Activated CD4-positive, alpha-beta T cell treated with anti-CD3 and anti-CD28 coated beads, Interleukin-2, amount 10 ng/mL, durations not matched to agents 7 days and 5 days (primary cell): ENCODE measurements at regions not wholly inside any gene's neighbourhood (a gene's known extent, or its start where the extent isn't known, plus 50 kb on each side); places are given as distances from the start of the nearest gene placed in this dataset.
A peak's percentile ranks its signal among the peaks of the same experiment; 100 is the strongest.
"Not testable (repeated sequence)": the region's sequence is repeated elsewhere in the genome, so short reads cannot be mapped to it uniquely, and the experiment has no call there.

Experiments used
- CTCF ChIA-PET: fragments of 350-600 bp; sonication (Branson Sonifier 250); formaldehyde crosslinking; loops from one replicate; lab custom pipeline; 2021; ENCODE audit warnings: antibody characterized with exemption; lab: Charles Lee
- POLR2A ChIA-PET: fragments of 350-600 bp; sonication (Branson Sonifier 250); formaldehyde crosslinking; loops from one replicate; lab custom pipeline; 2021; ENCODE audit warnings: antibody characterized with exemption; lab: Charles Lee
- DNase-seq: peaks from one replicate; pipeline ENCODE4 v3.0.0-alpha.2; 2020
- H3K27ac Mint-ChIP-seq: one replicate; pipeline ENCODE4 v1.8.0; 2021; ENCODE audit warnings: mild to moderate bottlenecking, moderate library complexity, mixed read lengths
- H3K27me3 Mint-ChIP-seq: one replicate; pipeline ENCODE4 v1.8.0; 2021; ENCODE audit warnings: mixed read lengths
- H3K36me3 Mint-ChIP-seq: one replicate; pipeline ENCODE4 v1.8.0; 2021; ENCODE audit warnings: low read depth, mixed read lengths
- H3K4me1 Mint-ChIP-seq: one replicate; pipeline ENCODE4 v1.8.0; 2021; ENCODE audit warnings: mixed read lengths
- H3K4me3 Mint-ChIP-seq: one replicate; pipeline ENCODE4 v1.8.0; 2021; ENCODE audit warnings: mild to moderate bottlenecking, moderate library complexity, mixed read lengths
- H3K9me3 Mint-ChIP-seq: one replicate; pipeline ENCODE4 v1.8.0; 2021; ENCODE audit warnings: mixed read lengths

- no peak overlapping the region for H3K4me3 Mint-ChIP-seq
- no peak overlapping the region for H3K27ac Mint-ChIP-seq
- POLR2A ChIA-PET, result no interaction called here
- no peak for DNase-seq
- no peaks in the 10 kb centered on the region for H3K27me3 Mint-ChIP-seq
- CTCF ChIA-PET, result interaction anchor here (0.9 to 1.7 kb wide), 6 partner anchors 9 to 573 kb away, joined by 3 to 4 read pairs (median 3); a partner anchor contains a TSS
- peaks cover 17% of the 10 kb centered on the region for H3K4me1 Mint-ChIP-seq
- H3K9me3 Mint-ChIP-seq, result no peaks in the 10 kb centered on the region
- peaks cover 42% of the 10 kb centered on the region for H3K36me3 Mint-ChIP-seq
Measured at GRCh38 chr18:46239549-46239948, 135.4 kb downstream of the HAUS1 start.

GRCh38 chr18:46239998-46240397 lies 135.8 kb downstream of the HAUS1 start:
- Mint-ChIP-seq H3K4me3 (no peak overlapping the region), H3K36me3 (peaks cover 41% of the 10 kb centered on the region), H3K27ac (peak overlapping the region; percentile 4), H3K4me1 (peaks cover 18% of the 10 kb centered on the region), H3K9me3 (no peaks in the 10 kb centered on the region), H3K27me3 (no peaks in the 10 kb centered on the region)
- ChIA-PET POLR2A (interaction anchor here (0.6 kb wide), 1 partner anchor 28 kb away, joined by 11 read pairs; no protein-coding TSS in a partner anchor), CTCF (interaction anchor here (1.1 to 1.7 kb wide), 5 partner anchors 18 to 574 kb away, joined by 3 to 4 read pairs (median 3); a partner anchor contains a TSS)
- no peak for DNase-seq

- H3K4me3 Mint-ChIP-seq, H3K9me3 Mint-ChIP-seq, H3K27ac Mint-ChIP-seq, DNase-seq, POLR2A ChIA-PET, H3K27me3 Mint-ChIP-seq: not testable (repeated sequence)
- CTCF ChIA-PET, result interaction anchor here (0.9 to 1.7 kb wide), 2 partner anchors 23 to 28 kb away, joined by 3 read pairs; no protein-coding TSS in a partner anchor
- Mint-ChIP-seq H3K36me3 (peaks cover 42% of the 10 kb centered on the region), H3K4me1 (peaks cover 24% of the 10 kb centered on the region)
Measured at GRCh38 chr18:46241393-46241792, 137.2 kb downstream of the HAUS1 start.

GRCh38 chr18:46242183-46242582 lies 138.0 kb downstream of the HAUS1 start:
- POLR2A ChIA-PET, result no interaction called here
- no peak for DNase-seq
- Mint-ChIP-seq H3K27ac (no peak overlapping the region), H3K9me3 (peaks cover 3% of the 10 kb centered on the region), H3K27me3 (no peaks in the 10 kb centered on the region), H3K36me3 (peaks cover 44% of the 10 kb centered on the region), H3K4me1 (peaks cover 29% of the 10 kb centered on the region), H3K4me3 (no peak overlapping the region)
- CTCF ChIA-PET, result no interaction called here

- Mint-ChIP-seq H3K9me3 (peaks cover 7% of the 10 kb centered on the region), H3K4me3 (no peak overlapping the region), H3K27me3 (no peaks in the 10 kb centered on the region), H3K4me1 (peaks cover 36% of the 10 kb centered on the region), H3K27ac (no peak overlapping the region), H3K36me3 (peaks cover 44% of the 10 kb centered on the region)
- ChIA-PET CTCF (no interaction called here), POLR2A (no interaction called here)
- DNase-seq, result no peak
Measured at GRCh38 chr18:46243095-46243494, 138.9 kb downstream of the HAUS1 start.

GRCh38 chr18:46243673-46244072 lies 139.5 kb downstream of the HAUS1 start:
- Mint-ChIP-seq H3K27ac (no peak overlapping the region), H3K9me3 (peaks cover 7% of the 10 kb centered on the region), H3K4me1 (peaks cover 41% of the 10 kb centered on the region), H3K36me3 (peaks cover 48% of the 10 kb centered on the region), H3K27me3 (no peaks in the 10 kb centered on the region), H3K4me3 (no peak overlapping the region)
- DNase-seq, result no peak
- CTCF ChIA-PET, result no interaction called here
- POLR2A ChIA-PET, result no interaction called here

GRCh38 chr18:46246101-46246500 lies 141.9 kb downstream of the HAUS1 start:
- H3K9me3 Mint-ChIP-seq, result peaks cover 7% of the 10 kb centered on the region
- POLR2A ChIA-PET, result no interaction called here

GRCh38 chr18:46247942-46248341 lies 143.8 kb downstream of the HAUS1 start:
- no peak for DNase-seq
- POLR2A ChIA-PET, result no interaction called here

More at GRCh38 chr18:46246101-46246500, 141.9 kb downstream of the HAUS1 start:
- H3K27me3 Mint-ChIP-seq, result no peaks in the 10 kb centered on the region
- no peak overlapping the region for H3K4me3 Mint-ChIP-seq
- H3K27ac Mint-ChIP-seq, result no peak overlapping the region
- H3K36me3 Mint-ChIP-seq, result peaks cover 52% of the 10 kb centered on the region
- CTCF ChIA-PET, result interaction anchor here (1.1 to 1.8 kb wide), 2 partner anchors 20 to 72 kb away, joined by 3 to 4 read pairs; a partner anchor contains a TSS
- H3K4me1 Mint-ChIP-seq, result peaks cover 56% of the 10 kb centered on the region
- DNase-seq, result no peak

GRCh38 chr18:46250084-46250811 lies 146.1 kb downstream of the HAUS1 start:
- ChIA-PET POLR2A (interaction anchor here (0.6 to 0.8 kb wide), 2 partner anchors 77 to 81 kb away, joined by 3 to 6 read pairs; a partner anchor contains a TSS), CTCF (interaction anchor here (0.9 to 4.3 kb wide), 3 partner anchors 15 to 77 kb away, joined by 3 to 24 read pairs (median 3); a partner anchor contains a TSS)
- peak overlapping the region; percentile 70 for H3K4me3 Mint-ChIP-seq
- peaks cover 75% of the 10 kb centered on the region for H3K4me1 Mint-ChIP-seq
- H3K27ac Mint-ChIP-seq, result peak overlapping the region; percentile 95
- no peaks in the 10 kb centered on the region for H3K27me3 Mint-ChIP-seq
- peaks cover 74% of the 10 kb centered on the region for H3K36me3 Mint-ChIP-seq
- peaks cover 7% of the 10 kb centered on the region for H3K9me3 Mint-ChIP-seq
- DNase-seq, result peak; percentile 81

More at GRCh38 chr18:46247942-46248341, 143.8 kb downstream of the HAUS1 start:
- Mint-ChIP-seq H3K36me3 (peaks cover 60% of the 10 kb centered on the region), H3K4me1 (peaks cover 64% of the 10 kb centered on the region), H3K27me3 (no peaks in the 10 kb centered on the region), H3K27ac (peak overlapping the region; percentile 95), H3K9me3 (peaks cover 7% of the 10 kb centered on the region), H3K4me3 (no peak overlapping the region)
- CTCF ChIA-PET, result interaction anchor here (4.3 kb wide), 1 partner anchor 74 kb away, joined by 24 read pairs; a partner anchor contains a TSS

GRCh38 chr18:46250812-46251173 lies 146.6 kb downstream of the HAUS1 start:
- ChIA-PET POLR2A (interaction anchor here (0.6 to 0.8 kb wide), 2 partner anchors 77 to 81 kb away, joined by 3 to 6 read pairs; a partner anchor contains a TSS), CTCF (interaction anchor here (0.9 to 4.3 kb wide), 3 partner anchors 15 to 77 kb away, joined by 3 to 24 read pairs (median 3); a partner anchor contains a TSS)
- Mint-ChIP-seq H3K4me1 (peaks cover 74% of the 10 kb centered on the region), H3K27me3 (no peaks in the 10 kb centered on the region), H3K4me3 (peak overlapping the region; percentile 70), H3K27ac (peak overlapping the region; percentile 95), H3K36me3 (peaks cover 73% of the 10 kb centered on the region), H3K9me3 (peaks cover 7% of the 10 kb centered on the region)
- DNase-seq, result no peak

- no peaks in the 10 kb centered on the region for H3K27me3 Mint-ChIP-seq
- POLR2A ChIA-PET, result no interaction called here
- CTCF ChIA-PET, result interaction anchor here (1.3 to 1.4 kb wide), 2 partner anchors 9 to 12 kb away, joined by 3 read pairs; no protein-coding TSS in a partner anchor
- H3K4me1 Mint-ChIP-seq, result peaks cover 66% of the 10 kb centered on the region
- peaks cover 4% of the 10 kb centered on the region for H3K9me3 Mint-ChIP-seq
- peaks cover 74% of the 10 kb centered on the region for H3K36me3 Mint-ChIP-seq
- DNase-seq, result no peak
- H3K27ac Mint-ChIP-seq, result peak overlapping the region; percentile 83
- no peak overlapping the region for H3K4me3 Mint-ChIP-seq
Measured at GRCh38 chr18:46252759-46253158, 148.6 kb downstream of the HAUS1 start.

- Mint-ChIP-seq H3K27ac (peak overlapping the region; percentile 41), H3K4me3 (no peak overlapping the region), H3K9me3 (no peaks in the 10 kb centered on the region), H3K27me3 (no peaks in the 10 kb centered on the region), H3K4me1 (peaks cover 58% of the 10 kb centered on the region), H3K36me3 (peaks cover 70% of the 10 kb centered on the region)
- DNase-seq, result no peak
- ChIA-PET POLR2A (no interaction called here), CTCF (interaction anchor here (1.3 to 1.6 kb wide), 3 partner anchors 8 to 36 kb away, joined by 3 read pairs; no protein-coding TSS in a partner anchor)
Measured at GRCh38 chr18:46253498-46253897, 149.3 kb downstream of the HAUS1 start.

GRCh38 chr18:46256078-46256477 lies 151.9 kb downstream of the HAUS1 start:
- Mint-ChIP-seq H3K9me3 (no peaks in the 10 kb centered on the region), H3K36me3 (peaks cover 69% of the 10 kb centered on the region), H3K27me3 (no peaks in the 10 kb centered on the region), H3K4me1 (peaks cover 49% of the 10 kb centered on the region), H3K4me3 (no peak overlapping the region), H3K27ac (peak overlapping the region; percentile 16)
- ChIA-PET POLR2A (no interaction called here), CTCF (no interaction called here)
- no peak for DNase-seq
